ENCODE measurements at regions not wholly inside any gene's neighbourhood (a gene's known extent, or its start where the extent isn't known, plus 50 kb on each side); places are given as distances from the start of the nearest gene placed in this dataset.

- no peak for DNase-seq
Observed at GRCh38 chr7:21160401-21160800, 267.5 kb upstream of the SP4 start.

GRCh38 chr7:21167942-21168341 is 259.9 kb upstream of the SP4 start:
- no peak for DNase-seq

- no peak for DNase-seq
Observed at GRCh38 chr7:21169667-21170580, 258.0 kb upstream of the SP4 start.

DNA sequence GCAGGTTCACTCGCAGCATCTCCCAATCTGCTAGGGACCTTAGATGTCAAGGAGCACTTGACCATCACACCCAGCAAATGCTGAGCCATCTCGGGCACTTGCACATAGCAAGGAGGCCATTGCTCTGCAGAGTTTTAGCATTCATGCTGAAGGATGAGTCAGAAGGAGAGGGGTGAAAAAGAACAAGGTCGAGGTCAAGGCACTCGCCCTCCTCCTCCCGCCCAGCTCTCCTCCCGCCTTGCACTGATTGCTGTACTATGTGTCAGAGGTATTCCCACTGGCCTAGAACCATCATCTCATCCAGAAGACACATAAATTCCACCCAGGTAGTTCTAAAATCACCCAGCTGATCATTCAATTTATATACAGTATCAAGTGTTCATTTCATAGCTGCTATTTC is 255.1 kb upstream of the SP4 start:
- DNase-seq: no peak

DNA sequence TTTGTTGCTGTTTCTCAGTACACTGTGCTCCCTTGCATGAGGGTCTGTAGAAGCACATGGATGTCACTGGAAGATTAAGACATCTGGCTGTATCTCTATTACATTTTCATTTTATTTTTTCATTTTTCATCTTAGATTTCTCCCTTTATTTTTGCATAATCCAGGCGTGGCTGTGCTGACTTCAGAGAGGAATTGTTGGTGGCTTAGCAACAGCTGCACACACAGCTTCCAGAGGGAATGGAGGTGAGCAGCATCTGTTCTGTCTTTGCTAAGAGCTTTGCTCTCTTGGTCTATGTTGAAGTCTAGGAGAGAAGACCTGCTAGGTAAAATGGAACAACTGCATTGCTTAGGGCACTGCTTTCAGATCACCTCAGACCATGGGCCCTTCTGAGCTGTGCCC is 254.4 kb upstream of the SP4 start:
- no peak for DNase-seq

GRCh38 chr7:21175714-21176113 is 252.2 kb upstream of the SP4 start:
- no peak for DNase-seq

- DNase-seq: no peak
Observed at GRCh38 chr7:21184942-21185652, 242.8 kb upstream of the SP4 start.

DNA sequence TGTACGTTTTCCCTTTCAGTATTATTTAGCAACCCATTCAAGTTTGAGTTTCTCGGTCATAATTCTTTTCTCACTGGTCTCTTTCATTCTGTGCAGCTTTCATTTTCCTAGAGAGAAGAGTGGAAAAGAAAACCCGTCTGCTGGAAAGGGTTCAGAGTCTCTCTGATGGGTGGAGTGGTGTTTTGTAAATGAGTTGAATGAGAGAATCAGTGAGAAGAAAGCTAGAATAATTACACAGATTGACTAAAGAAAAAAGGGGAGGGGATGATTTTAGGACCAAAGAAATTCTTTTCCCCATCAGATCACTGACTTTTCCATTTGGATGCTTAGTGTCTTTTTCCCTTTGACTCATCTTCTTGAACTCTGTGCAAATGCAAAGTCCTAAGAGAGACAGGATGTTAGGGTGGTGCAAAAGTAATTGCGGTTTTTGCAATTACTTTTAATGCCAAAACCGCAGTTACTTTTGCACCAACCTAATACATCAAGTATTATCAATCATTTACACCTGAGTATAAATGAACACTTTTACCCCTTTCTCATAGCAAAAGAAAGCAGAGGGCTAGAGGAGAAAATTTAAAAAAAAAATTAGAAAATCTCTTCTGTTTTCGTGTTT is 242.1 kb upstream of the SP4 start:
- no peak for DNase-seq

GRCh38 chr7:21191321-21192073 is 236.4 kb upstream of the SP4 start:
- DNase-seq: no peak

DNA sequence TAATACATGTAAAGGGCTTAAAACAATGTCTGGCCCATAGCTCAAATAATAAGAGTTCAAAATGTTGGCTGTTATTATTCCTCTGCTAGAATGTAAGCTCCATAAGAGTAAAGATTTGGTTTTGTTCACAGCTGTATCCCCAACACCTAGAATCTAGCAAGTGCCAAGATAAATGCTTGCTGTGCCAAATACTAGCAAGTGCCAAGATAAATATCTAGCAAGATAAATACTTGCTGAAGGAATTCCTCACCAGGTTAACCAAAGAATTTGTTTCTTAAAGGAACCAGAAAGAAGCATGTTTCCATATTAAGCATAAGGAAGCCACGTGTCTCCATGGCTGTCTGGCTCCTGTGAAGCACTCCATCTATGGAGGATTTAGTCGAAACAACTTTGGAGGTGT is 235.2 kb upstream of the SP4 start:
- no peak for DNase-seq

DNA sequence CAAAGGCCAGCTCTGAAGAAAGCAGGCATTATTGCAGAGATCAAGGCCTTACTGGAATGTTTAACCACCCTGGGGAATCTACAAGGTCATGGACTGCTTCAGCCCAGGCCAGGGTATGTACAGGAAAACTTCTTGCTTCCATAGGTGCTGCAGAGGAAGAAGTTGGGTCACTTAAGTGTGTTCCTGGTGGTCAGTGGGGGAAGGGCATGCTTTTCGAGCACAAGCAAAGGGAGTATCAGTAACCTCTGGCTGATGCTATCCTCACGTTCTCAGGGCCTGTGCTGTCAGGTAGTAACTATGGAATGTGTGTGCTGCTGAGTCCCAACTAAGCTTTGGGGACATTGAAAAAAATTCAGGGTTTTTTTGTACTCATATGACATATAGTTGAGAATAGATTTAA is 234.0 kb upstream of the SP4 start:
- DNase-seq: no peak

- no peak for DNase-seq
Observed at GRCh38 chr7:21194936-21195335, 232.9 kb upstream of the SP4 start.

GRCh38 chr7:21198921-21199320 is 229.0 kb upstream of the SP4 start:
- DNase-seq: no peak

DNA sequence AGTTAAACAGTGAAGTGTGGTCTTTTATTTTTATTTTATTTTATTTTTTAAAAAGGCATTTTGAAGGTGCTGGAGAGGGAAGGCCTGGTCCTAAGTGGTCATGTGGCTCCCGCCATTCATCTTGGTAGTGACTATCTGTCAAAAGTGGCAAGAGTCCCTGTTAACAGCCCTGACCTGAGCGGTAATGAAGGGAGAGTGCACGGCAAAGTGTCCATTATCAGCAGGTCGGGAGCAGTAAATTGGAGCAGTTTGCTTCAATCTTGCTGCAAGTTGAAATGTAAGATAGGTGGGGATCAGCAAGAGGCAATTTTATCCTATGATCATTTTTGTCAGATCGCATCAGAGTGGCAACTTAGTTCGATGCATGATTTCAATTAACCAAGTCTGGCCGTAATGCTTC is 227.4 kb upstream of the SP4 start:
- no peak for DNase-seq

GRCh38 chr7:21214657-21215056 is 213.2 kb upstream of the SP4 start:
- no peak for DNase-seq

DNA sequence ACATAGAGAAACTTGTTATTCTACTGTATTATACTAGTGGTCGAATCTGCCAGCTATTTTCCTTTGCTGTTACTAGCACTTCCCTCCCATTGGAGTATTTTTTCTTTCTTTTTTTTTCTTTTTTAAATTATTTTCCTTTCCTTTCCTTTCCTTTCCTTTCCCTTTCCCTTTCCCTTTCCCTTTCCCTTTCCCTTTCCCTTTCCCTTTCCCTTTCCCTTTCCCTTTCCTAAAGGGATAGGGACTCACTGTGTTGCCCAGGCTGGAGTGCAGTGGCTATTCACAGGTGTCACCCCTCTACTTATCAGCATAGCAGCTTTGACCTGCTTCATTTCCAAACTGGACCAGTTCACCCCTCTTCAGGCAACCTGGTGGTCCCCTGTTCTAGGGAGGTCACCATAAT is 212.6 kb upstream of the SP4 start:
- DNase-seq: no peak

DNA sequence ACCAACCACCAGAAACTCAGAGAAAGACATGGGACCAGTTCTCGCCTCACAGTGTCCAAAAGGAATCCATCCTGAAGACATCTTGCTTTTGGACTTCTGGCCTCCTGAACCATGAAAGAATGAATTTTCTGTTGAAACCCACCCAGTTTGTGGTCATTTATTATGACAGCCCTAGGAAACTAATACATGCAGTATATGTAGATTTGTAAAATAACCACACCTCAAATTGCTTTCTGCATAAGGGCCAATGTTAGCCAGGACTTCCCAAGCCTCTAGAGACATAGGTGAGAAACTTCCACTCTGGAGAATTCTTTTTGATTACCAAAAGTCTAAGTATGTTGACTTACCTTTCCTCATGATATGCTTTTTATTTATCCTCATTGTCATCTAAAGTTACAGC is 210.5 kb upstream of the SP4 start:
- no peak for DNase-seq

- DNase-seq: no peak
Observed at GRCh38 chr7:21218155-21218554, 209.7 kb upstream of the SP4 start.

GRCh38 chr7:21221130-21221529 is 206.8 kb upstream of the SP4 start:
- DNase-seq: no peak

DNA sequence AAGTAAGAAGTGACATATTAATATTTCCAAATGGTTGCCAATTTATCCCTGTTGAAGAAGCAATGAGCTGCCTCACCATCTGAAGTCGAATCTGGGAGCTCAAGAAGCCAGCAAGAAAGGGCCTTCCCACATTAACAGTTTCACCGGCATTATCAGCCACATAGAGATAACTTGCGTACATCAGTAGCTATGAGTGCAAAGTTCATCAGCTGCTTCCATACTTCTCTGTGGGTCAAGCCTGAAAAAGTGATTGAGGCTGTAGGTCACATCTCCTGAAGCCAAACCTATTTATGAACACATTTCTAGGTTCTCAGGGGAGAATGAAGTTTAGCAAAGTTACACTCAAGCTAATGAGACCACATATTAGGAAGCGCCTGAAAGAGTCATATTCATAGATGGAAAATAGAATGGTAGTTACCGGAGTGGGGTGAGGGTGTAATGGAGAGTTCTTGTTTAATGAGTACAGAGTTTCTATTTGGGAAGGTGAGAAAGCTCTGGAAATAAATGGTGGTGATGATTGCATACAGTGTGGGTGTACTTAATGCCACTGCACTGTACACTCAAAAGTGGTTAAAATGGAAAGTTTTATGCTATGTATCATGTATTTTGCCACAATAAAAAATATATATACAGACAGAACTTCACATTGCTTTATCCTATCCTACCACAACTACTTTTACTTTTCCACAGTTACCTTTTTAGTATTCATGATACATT is 189.3 kb upstream of the SP4 start:
- DNase-seq: no peak

GRCh38 chr7:21243265-21243664 is 184.6 kb upstream of the SP4 start:
- no peak for DNase-seq

DNA sequence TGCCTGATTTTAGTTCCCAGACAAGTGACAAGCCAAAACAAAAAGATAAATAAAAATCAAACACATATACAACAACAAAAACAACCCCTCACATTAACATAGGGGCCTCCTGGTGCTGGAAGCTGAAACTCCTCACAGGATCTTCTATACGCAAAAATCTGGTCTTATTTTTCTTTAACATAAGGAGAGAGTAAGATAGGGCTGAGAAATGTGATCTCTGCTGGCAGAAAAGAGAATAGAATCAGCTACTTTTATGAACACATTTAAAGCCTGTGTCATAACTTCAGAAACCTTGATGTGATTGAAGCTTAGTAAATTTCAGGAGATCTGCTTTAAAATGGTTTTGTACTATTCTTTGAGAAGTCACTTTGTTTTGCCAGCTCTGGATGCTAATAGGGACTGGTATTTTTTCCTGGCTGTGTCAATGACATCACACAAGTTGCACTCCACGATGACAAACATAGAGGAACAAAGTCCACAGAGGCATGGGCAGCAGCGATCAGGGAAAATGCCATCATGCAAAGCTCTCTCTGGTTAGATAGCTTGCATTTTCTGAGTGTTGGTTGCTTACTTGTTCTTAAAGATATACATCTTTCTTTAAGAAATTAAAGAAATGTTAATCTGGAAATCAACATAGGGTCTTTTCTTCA is 176.6 kb upstream of the SP4 start:
- no peak for DNase-seq
